Common myeloid progenitor, CD34-positive (primary cell): ENCODE measurements at regions not wholly inside any gene's neighbourhood (a gene's known extent, or its start where the extent isn't known, plus 50 kb on each side); places are given as distances from the start of the nearest gene placed in this dataset.
"Not testable (repeated sequence)": the region's sequence is repeated elsewhere in the genome, so short reads cannot be mapped to it uniquely, and the experiment has no call there.

Experiments used
- CTCF ChIA-PET: fragments of 350-600 bp; sonication (Branson Sonifier 250); formaldehyde crosslinking; loops from one replicate; lab custom pipeline; 2021; ENCODE audit warnings: antibody characterized with exemption; lab: Charles Lee
- POLR2A ChIA-PET: fragments of 350-600 bp; sonication (Branson Sonifier 250); formaldehyde crosslinking; loops from one replicate; lab custom pipeline; 2021; ENCODE audit warnings: antibody characterized with exemption; lab: Charles Lee
- DNase-seq, 3 donors: peaks; one replicate each; pipeline versions ENCODE4 v3.0.0 to v3.0.0-alpha.2; 2013
- H3K27ac ChIP-seq, 2 experiments: 1 replicate in 1 of 2; 2 replicates in 1 of 2; pipeline ENCODE4 v1.7.0; 2013; ENCODE audit warnings: inconsistent platforms in 2 of 2, low read length in 2 of 2, mild to moderate bottlenecking in 2 of 2, low read depth in 1 of 2, moderate library complexity in 1 of 2; ENCODE audit not compliant: severe bottlenecking in 2 of 2, insufficient read depth in 1 of 2, poor library complexity in 1 of 2
- H3K27me3 ChIP-seq, 5 experiments: replicated peaks in 2 of 5; 1 replicate in 3 of 5; 2 replicates in 2 of 5; pipeline versions ENCODE4 v1.6.1 to v1.7.0; 2013; ENCODE audit warnings: low read length in 4 of 5, mild to moderate bottlenecking in 2 of 5, moderate library complexity in 2 of 5, inconsistent platforms in 1 of 5; ENCODE audit not compliant: insufficient read depth in 5 of 5, control insufficient read depth in 4 of 5
- H3K36me3 ChIP-seq, 4 experiments: 1 replicate in 2 of 4; 2 replicates in 2 of 4; pipeline versions ENCODE4 v1.6.1 to v1.7.0; 2013; ENCODE audit warnings: low read length in 3 of 4, control low read depth in 1 of 4, mild to moderate bottlenecking in 1 of 4; ENCODE audit not compliant: control insufficient read depth in 4 of 4, insufficient read depth in 4 of 4
- H3K4me1 ChIP-seq, 4 experiments: 1 replicate in 3 of 4; 2 replicates in 1 of 4; pipeline versions ENCODE4 v1.6.1 to v1.7.1; 2013; ENCODE audit warnings: low read length in 3 of 4, mild to moderate bottlenecking in 3 of 4, control low read depth in 1 of 4, inconsistent platforms in 1 of 4, moderate library complexity in 1 of 4; ENCODE audit not compliant: control insufficient read depth in 4 of 4, insufficient read depth in 4 of 4; ENCODE audit errors: control extremely low read depth in 1 of 4
- H3K4me3 ChIP-seq, 7 experiments: 1 replicate in 4 of 7; 2 replicates in 3 of 7; pipeline versions ENCODE4 v1.5.1 to v1.7.0; 2013; ENCODE audit warnings: mild to moderate bottlenecking in 7 of 7, low read length in 6 of 7, moderate library complexity in 6 of 7, inconsistent platforms in 2 of 7, low read depth in 2 of 7, control low read depth in 1 of 7; ENCODE audit not compliant: insufficient read depth in 4 of 7, control insufficient read depth in 1 of 7; ENCODE audit errors: extremely low read depth in 1 of 7
- H3K9me3 ChIP-seq, 5 experiments: 1 replicate in 4 of 5; 2 replicates in 1 of 5; pipeline versions ENCODE4 v1.6.1 to v1.7.1; 2013; ENCODE audit warnings: low read length in 4 of 5, mild to moderate bottlenecking in 2 of 5, inconsistent platforms in 1 of 5, low read depth in 1 of 5, moderate library complexity in 1 of 5; ENCODE audit not compliant: control insufficient read depth in 4 of 5, insufficient read depth in 2 of 5; ENCODE audit errors: control extremely low read depth in 1 of 5
- WGBS: methylation state at CpG from one replicate; pipeline ENCODE4 v1.1.5; 2013; ENCODE audit not compliant: insufficient coverage; 5-methylcytosine and 5-hydroxymethylcytosine counted together

- no peak for DNase-seq
- no peaks in the 10 kb centered on the region for H3K36me3 ChIP-seq
- H3K27ac ChIP-seq: no peak overlapping the region
- no peaks in the 10 kb centered on the region for H3K4me1 ChIP-seq
- no peak overlapping the region for H3K4me3 ChIP-seq
- H3K9me3 ChIP-seq: peaks cover 0 to 5% (median 0%) of the 10 kb centered on the region in 5 experiments
- H3K27me3 ChIP-seq: no peaks in the 10 kb centered on the region
- ChIA-PET POLR2A (no interaction called here), CTCF (no interaction called here)
Observed at GRCh38 chr7:109582211-109582610, 1012.5 kb downstream of the DNAJB9 start.

GRCh38 chr7:109596948-109597347, 1027.3 kb downstream of the DNAJB9 start:
- CTCF ChIA-PET: not testable (repeated sequence)

GRCh38 chr7:109611656-109612055, 1042.0 kb downstream of the DNAJB9 start:
- ChIA-PET CTCF (no interaction called here), POLR2A (no interaction called here)
- Histone ChIP-seq H3K27ac (no peak overlapping the region), H3K36me3 (no peaks in the 10 kb centered on the region), H3K4me1 (no peaks in the 10 kb centered on the region), H3K27me3 (no peaks in the 10 kb centered on the region), H3K9me3 (peaks cover 0 to 2% (median 0%) of the 10 kb centered on the region in 5 experiments), H3K4me3 (no peak overlapping the region)
- DNase-seq: no peak
- WGBS: 100% methylated on average over 1 of the region's 1 CpG

More at GRCh38 chr7:109596948-109597347, 1027.3 kb downstream of the DNAJB9 start:
- H3K27ac ChIP-seq, DNase-seq, H3K4me1 ChIP-seq, H3K9me3 ChIP-seq, H3K27me3 ChIP-seq, H3K36me3 ChIP-seq, H3K4me3 ChIP-seq, POLR2A ChIA-PET: not testable (repeated sequence)
- WGBS: 80% methylated on average over 7 of the region's 9 CpGs

GRCh38 chr7:109616551-109617069, 1046.9 kb downstream of the DNAJB9 start:
- ChIA-PET POLR2A (no interaction called here), CTCF (no interaction called here)
- Histone ChIP-seq H3K9me3 (peaks cover 0 to 2% (median 0%) of the 10 kb centered on the region in 5 experiments), H3K4me3 (no peak overlapping the region), H3K27me3 (no peaks in the 10 kb centered on the region), H3K36me3 (no peaks in the 10 kb centered on the region), H3K27ac (no peak overlapping the region), H3K4me1 (no peaks in the 10 kb centered on the region)
- no CpG with 5 or more reads among the region's 3 CpGs for WGBS
- no peak for DNase-seq

GRCh38 chr7:109622320-109622719, 1052.6 kb downstream of the DNAJB9 start:
- ChIA-PET POLR2A (no interaction called here), CTCF (no interaction called here)
- DNase-seq: no peak
- Histone ChIP-seq H3K4me3 (no peak overlapping the region), H3K27me3 (no peaks in the 10 kb centered on the region), H3K9me3 (peaks cover 0 to 2% (median 0%) of the 10 kb centered on the region in 5 experiments), H3K36me3 (no peaks in the 10 kb centered on the region), H3K4me1 (no peaks in the 10 kb centered on the region), H3K27ac (no peak overlapping the region)
- no CpG with 5 or more reads among the region's 1 CpG for WGBS

GRCh38 chr7:109632890-109633289, 1063.2 kb downstream of the DNAJB9 start:
- H3K36me3 ChIP-seq, H3K4me1 ChIP-seq, POLR2A ChIA-PET, H3K9me3 ChIP-seq, H3K27me3 ChIP-seq, DNase-seq, CTCF ChIA-PET, H3K4me3 ChIP-seq, H3K27ac ChIP-seq: not testable (repeated sequence)
- 81% methylated on average over 8 of the region's 8 CpGs for WGBS

GRCh38 chr7:109635374-109635773, 1065.7 kb downstream of the DNAJB9 start:
- Histone ChIP-seq H3K4me1 (no peaks in the 10 kb centered on the region), H3K36me3 (no peaks in the 10 kb centered on the region), H3K27ac (no peak overlapping the region), H3K27me3 (no peaks in the 10 kb centered on the region), H3K4me3 (no peak overlapping the region), H3K9me3 (peaks cover 0 to 2% (median 0%) of the 10 kb centered on the region in 5 experiments)
- POLR2A ChIA-PET: no interaction called here
- DNase-seq: no peak
- CTCF ChIA-PET: no interaction called here
- no CpG with 5 or more reads among the region's 3 CpGs for WGBS
